Lower leg skin (tissue), 4 donors: ENCODE measurements at regions not wholly inside any gene's neighbourhood (a gene's known extent, or its start where the extent isn't known, plus 50 kb on each side); places are given as distances from the start of the nearest gene placed in this dataset.
"Not testable (repeated sequence)": the region's sequence is repeated elsewhere in the genome, so short reads cannot be mapped to it uniquely, and the experiment has no call there.

Source experiments
- DNase-seq, 2 donors: peaks; one replicate each; pipeline ENCODE4 v3.0.0-alpha.2; 2019; ENCODE audit warnings: low spot score in 2 of 2
- H3K4me3 ChIP-seq: fragments of 200-600 bp; sonication (generic); 2 replicates; pipeline ENCODE4 v1.5.1; 2017; ENCODE audit warnings: mild to moderate bottlenecking, low read depth; ENCODE audit not compliant: poor library complexity, severe bottlenecking
- CTCF ChIP-seq, 3 donors: fragments of 450-650 bp; IDR thresholded peaks; one replicate each; pipeline ENCODE4 v1.5.1; 2016; ENCODE audit warnings: antibody characterized with exemption in 3 of 3, mild to moderate bottlenecking in 3 of 3, moderate library complexity in 2 of 3
- POLR2A ChIP-seq, 2 donors: fragments of 450-650 bp; IDR thresholded peaks; one replicate each; pipeline ENCODE4 v1.6.1; 2016 to 2017; ENCODE audit warnings: antibody characterized with exemption in 2 of 2, mild to moderate bottlenecking in 1 of 2, moderate library complexity in 1 of 2
- WGBS, 2 donors: methylation state at CpG; one replicate each; pipeline ENCODE4 v1.1.5; 2018; 5-methylcytosine and 5-hydroxymethylcytosine counted together
- intact Hi-C: fragments of 100-400 bp; cut with DNase I; formaldehyde crosslinking; loops from one replicate; pipeline ENCODE4 v1.15.0; 2023; ENCODE audit warnings: low total_unique reads

- WGBS, 2 donors, result 65 to 85% methylated on average over 3 of the region's 3 CpGs
- DNase-seq, result no peak
- intact Hi-C loops, result no loop called here
- TF ChIP-seq POLR2A (IDR thresholded peaks at IDR 0.05) (no peak), CTCF (IDR thresholded peaks at IDR 0.05) (no peak)
- no peak overlapping the region for H3K4me3 ChIP-seq
Observed at GRCh38 chr9:12439267-12439666, 253.9 kb upstream of the TYRP1 start.

- WGBS, 2 donors, result 78 to 81% methylated on average over 6 of the region's 6 CpGs
- DNase-seq, H3K4me3 ChIP-seq, intact Hi-C loops: not testable (repeated sequence)
Observed at GRCh38 chr9:12441080-12441479, 252.1 kb upstream of the TYRP1 start.

GRCh38 chr9:12441506-12441905 is 251.7 kb upstream of the TYRP1 start:
- WGBS, 2 donors, result 90 to 95% methylated on average over 1 of the region's 1 CpG
- H3K4me3 ChIP-seq, result no peak overlapping the region
- intact Hi-C loops, result no loop called here
- no peak for TF ChIP-seq POLR2A (IDR thresholded peaks at IDR 0.05)
- no peak for TF ChIP-seq CTCF (IDR thresholded peaks at IDR 0.05)
- no peak for DNase-seq

- intact Hi-C loops, result no loop called here
- no peak for TF ChIP-seq CTCF (IDR thresholded peaks at IDR 0.05)
- no peak for TF ChIP-seq POLR2A (IDR thresholded peaks at IDR 0.05)
- 56 to 64% methylated on average over 1 of the region's 1 CpG for WGBS, 2 donors
- no peak overlapping the region for H3K4me3 ChIP-seq
- no peak for DNase-seq
Observed at GRCh38 chr9:12448246-12448645, 244.9 kb upstream of the TYRP1 start.

- WGBS, 2 donors, result 100% methylated on average over 1 of the region's 1 CpG
- no peak for DNase-seq
- intact Hi-C loops, result no loop called here
- H3K4me3 ChIP-seq, result no peak overlapping the region
- no peak for TF ChIP-seq POLR2A (IDR thresholded peaks at IDR 0.05)
- TF ChIP-seq CTCF (IDR thresholded peaks at IDR 0.05), result no peak
Observed at GRCh38 chr9:12457237-12457636, 235.9 kb upstream of the TYRP1 start.

GRCh38 chr9:12461763-12462460 is 231.3 kb upstream of the TYRP1 start:
- TF ChIP-seq CTCF (IDR thresholded peaks at IDR 0.05), result no peak
- TF ChIP-seq POLR2A (IDR thresholded peaks at IDR 0.05), result no peak
- WGBS, 2 donors, result 87 to 92% methylated on average over 2 of the region's 2 CpGs
- H3K4me3 ChIP-seq, result no peak overlapping the region
- no peak for DNase-seq
- intact Hi-C loops, result no loop called here
